ENCODE measurements at regions not wholly inside any gene's neighbourhood (a gene's known extent, or its start where the extent isn't known, plus 50 kb on each side); places are given as distances from the start of the nearest gene placed in this dataset.
"Not testable (repeated sequence)": the region's sequence is repeated elsewhere in the genome, so short reads cannot be mapped to it uniquely, and the experiment has no call there.

GRCh38 chr15:89019436-89019835, 68.8 kb upstream of the ABHD2 start:
- Mint-ChIP-seq H3K36me3 (ENCODE audit: low read depth) (no peaks in the 10 kb centered on the region), H3K27ac (no peak overlapping the region), H3K4me3 (no peak overlapping the region), H3K27me3 (peaks cover 21% of the 10 kb centered on the region), H3K4me1 (peaks cover 33% of the 10 kb centered on the region), H3K9me3 (no peaks in the 10 kb centered on the region)
- ChIA-PET POLR2A (no interaction called here), CTCF (interaction anchor here (1.2 to 2.3 kb wide), 3 partner anchors 19 to 115 kb away, joined by 3 to 6 read pairs (median 5); no protein-coding TSS in a partner anchor)
- no peak for DNase-seq

GRCh38 chr15:89021224-89021623, 67.0 kb upstream of the ABHD2 start:
- Mint-ChIP-seq H3K27me3 (peaks cover 12% of the 10 kb centered on the region), H3K36me3 (ENCODE audit: low read depth) (no peaks in the 10 kb centered on the region), H3K4me3 (no peak overlapping the region), H3K27ac (no peak overlapping the region), H3K9me3 (no peaks in the 10 kb centered on the region), H3K4me1 (peaks cover 30% of the 10 kb centered on the region)
- ChIA-PET POLR2A (no interaction called here), CTCF (interaction anchor here (0.7 to 2.3 kb wide), 3 partner anchors 12 to 116 kb away, joined by 3 to 6 read pairs (median 4); no protein-coding TSS in a partner anchor)
- DNase-seq: no peak

- H3K36me3 Mint-ChIP-seq (ENCODE audit: low read depth); H3K9me3 Mint-ChIP-seq; H3K27ac Mint-ChIP-seq; H3K4me3 Mint-ChIP-seq; DNase-seq; POLR2A ChIA-PET; H3K27me3 Mint-ChIP-seq: not testable (repeated sequence)
- CTCF ChIA-PET: interaction anchor here (0.7 to 2.3 kb wide), 5 partner anchors 9 to 126 kb away, joined by 3 to 6 read pairs (median 3); partner anchors contain the start of gene HAPLN3
- peaks cover 25% of the 10 kb centered on the region for H3K4me1 Mint-ChIP-seq
Observed at GRCh38 chr15:89021886-89022285, 66.4 kb upstream of the ABHD2 start.

- H3K4me3 Mint-ChIP-seq: no peak overlapping the region
- H3K27ac Mint-ChIP-seq: no peak overlapping the region
- H3K9me3 Mint-ChIP-seq: no peaks in the 10 kb centered on the region
- DNase-seq: no peak
- ChIA-PET CTCF (no interaction called here), POLR2A (interaction anchor here (0.6 kb wide), 1 partner anchor 19 kb away, joined by 4 read pairs; no protein-coding TSS in a partner anchor)
- H3K36me3 Mint-ChIP-seq (ENCODE audit: low read depth): no peaks in the 10 kb centered on the region
- peaks cover 3% of the 10 kb centered on the region for H3K27me3 Mint-ChIP-seq
- H3K4me1 Mint-ChIP-seq: peaks cover 11% of the 10 kb centered on the region
Observed at GRCh38 chr15:89023311-89023961, 64.8 kb upstream of the ABHD2 start.

GRCh38 chr15:89024418-89024817, 63.8 kb upstream of the ABHD2 start:
- DNase-seq: no peak

GRCh38 chr15:89026167-89026566, 62.1 kb upstream of the ABHD2 start:
- ChIA-PET POLR2A (no interaction called here), CTCF (interaction anchor here (0.7 to 1.4 kb wide), 2 partner anchors 8 to 129 kb away, joined by 3 read pairs; no protein-coding TSS in a partner anchor)
- Mint-ChIP-seq H3K9me3 (peaks cover 5% of the 10 kb centered on the region), H3K27me3 (peaks cover 7% of the 10 kb centered on the region), H3K36me3 (ENCODE audit: low read depth) (no peaks in the 10 kb centered on the region), H3K27ac (no peak overlapping the region), H3K4me1 (peaks cover 6% of the 10 kb centered on the region), H3K4me3 (no peak overlapping the region)
- DNase-seq: no peak

More at GRCh38 chr15:89024418-89024817, 63.8 kb upstream of the ABHD2 start:
- Mint-ChIP-seq H3K36me3 (ENCODE audit: low read depth) (no peaks in the 10 kb centered on the region), H3K9me3 (no peaks in the 10 kb centered on the region), H3K4me1 (peaks cover 3% of the 10 kb centered on the region), H3K27ac (no peak overlapping the region), H3K4me3 (no peak overlapping the region), H3K27me3 (peaks cover 3% of the 10 kb centered on the region)
- POLR2A ChIA-PET: no interaction called here
- CTCF ChIA-PET: no interaction called here

- no peak overlapping the region for H3K4me3 Mint-ChIP-seq
- ChIA-PET POLR2A (no interaction called here), CTCF (no interaction called here)
- H3K9me3 Mint-ChIP-seq: peaks cover 6% of the 10 kb centered on the region
- peaks cover 6% of the 10 kb centered on the region for H3K4me1 Mint-ChIP-seq
- DNase-seq: no peak
- H3K27ac Mint-ChIP-seq: no peak overlapping the region
- peaks cover 7% of the 10 kb centered on the region for H3K27me3 Mint-ChIP-seq
- H3K36me3 Mint-ChIP-seq (ENCODE audit: low read depth): no peaks in the 10 kb centered on the region
Observed at GRCh38 chr15:89028036-89028435, 60.2 kb upstream of the ABHD2 start.

GRCh38 chr15:89030311-89030710, 57.9 kb upstream of the ABHD2 start:
- ChIA-PET POLR2A (interaction anchor here (0.6 kb wide), 1 partner anchor 12 kb away, joined by 3 read pairs; no protein-coding TSS in a partner anchor), CTCF (interaction anchor here (0.7 to 1.4 kb wide), 3 partner anchors 8 to 142 kb away, joined by 3 read pairs; no protein-coding TSS in a partner anchor)
- no peak overlapping the region for H3K4me3 Mint-ChIP-seq
- no peak overlapping the region for H3K27ac Mint-ChIP-seq
- H3K27me3 Mint-ChIP-seq: peaks cover 13% of the 10 kb centered on the region
- peaks cover 6% of the 10 kb centered on the region for H3K9me3 Mint-ChIP-seq
- peaks cover 6% of the 10 kb centered on the region for H3K4me1 Mint-ChIP-seq
- H3K36me3 Mint-ChIP-seq (ENCODE audit: low read depth): no peaks in the 10 kb centered on the region
- DNase-seq: no peak

- H3K36me3 Mint-ChIP-seq (ENCODE audit: low read depth); DNase-seq; POLR2A ChIA-PET; H3K27ac Mint-ChIP-seq; H3K4me1 Mint-ChIP-seq; H3K9me3 Mint-ChIP-seq; H3K4me3 Mint-ChIP-seq: not testable (repeated sequence)
- CTCF ChIA-PET: interaction anchor here (0.6 kb wide), 1 partner anchor 325 kb away, joined by 3 read pairs; no protein-coding TSS in a partner anchor
- peaks cover 23% of the 10 kb centered on the region for H3K27me3 Mint-ChIP-seq
Observed at GRCh38 chr15:89031637-89032285, 56.5 kb upstream of the ABHD2 start.

- H3K36me3 Mint-ChIP-seq (ENCODE audit: low read depth): no peaks in the 10 kb centered on the region
- no peak for DNase-seq
- ChIA-PET CTCF (interaction anchor here (1.3 kb wide), 1 partner anchor 23 kb away, joined by 3 read pairs; no protein-coding TSS in a partner anchor), POLR2A (no interaction called here)
- H3K27me3 Mint-ChIP-seq: peaks cover 31% of the 10 kb centered on the region
- H3K27ac Mint-ChIP-seq: no peak overlapping the region
- peaks cover 6% of the 10 kb centered on the region for H3K9me3 Mint-ChIP-seq
- peaks cover 6% of the 10 kb centered on the region for H3K4me1 Mint-ChIP-seq
- H3K4me3 Mint-ChIP-seq: no peak overlapping the region
Observed at GRCh38 chr15:89034305-89034704, 54.0 kb upstream of the ABHD2 start.

GRCh38 chr15:89035150-89035549, 53.1 kb upstream of the ABHD2 start:
- ChIA-PET POLR2A (no interaction called here), CTCF (no interaction called here)
- Mint-ChIP-seq H3K4me1 (peaks cover 6% of the 10 kb centered on the region), H3K4me3 (no peak overlapping the region), H3K27me3 (peaks cover 29% of the 10 kb centered on the region), H3K36me3 (ENCODE audit: low read depth) (no peaks in the 10 kb centered on the region), H3K27ac (no peak overlapping the region), H3K9me3 (peaks cover 6% of the 10 kb centered on the region)
- DNase-seq: no peak

- Mint-ChIP-seq H3K4me3 (no peak overlapping the region), H3K27me3 (peaks cover 31% of the 10 kb centered on the region), H3K27ac (no peak overlapping the region), H3K36me3 (ENCODE audit: low read depth) (no peaks in the 10 kb centered on the region), H3K4me1 (peaks cover 4% of the 10 kb centered on the region), H3K9me3 (peaks cover 6% of the 10 kb centered on the region)
- ChIA-PET CTCF (no interaction called here), POLR2A (no interaction called here)
- no peak for DNase-seq
Observed at GRCh38 chr15:89035658-89036057, 52.6 kb upstream of the ABHD2 start.

GRCh38 chr15:89038146-89038545, 50.1 kb upstream of the ABHD2 start:
- Mint-ChIP-seq H3K4me1 (no peaks in the 10 kb centered on the region), H3K27ac (no peak overlapping the region), H3K4me3 (no peak overlapping the region), H3K36me3 (ENCODE audit: low read depth) (no peaks in the 10 kb centered on the region), H3K9me3 (no peaks in the 10 kb centered on the region), H3K27me3 (peaks cover 27% of the 10 kb centered on the region)
- DNase-seq: no peak
- POLR2A ChIA-PET: no interaction called here
- CTCF ChIA-PET: no interaction called here

Data from activated CD4-positive, alpha-beta T cell treated with anti-CD3 and anti-CD28 coated beads, Interleukin-2, amount 10 ng/mL, durations not matched to agents 7 days and 5 days (primary cell).